Endodermal cell (in vitro differentiated cells): ENCODE measurements at regions not wholly inside any gene's neighbourhood (a gene's known extent, or its start where the extent isn't known, plus 50 kb on each side); places are given as distances from the start of the nearest gene placed in this dataset.
"Not testable (repeated sequence)": the region's sequence is repeated elsewhere in the genome, so short reads cannot be mapped to it uniquely, and the experiment has no call there.

Source experiments
- DNase-seq: peaks from one replicate; pipeline ENCODE4 v3.0.0-alpha.2; 2017
- H3K27ac ChIP-seq: 2 replicates; pipeline ENCODE4 v1.5.1; 2013; ENCODE audit warnings: mild to moderate bottlenecking, low read depth, low read length, moderate library complexity
- H3K27me3 ChIP-seq: 2 replicates; pipeline ENCODE4 v1.6.1; 2013; ENCODE audit warnings: mild to moderate bottlenecking, low read length, moderate library complexity; ENCODE audit not compliant: insufficient read depth, control insufficient read depth, poor library complexity, severe bottlenecking
- H3K36me3 ChIP-seq: 2 replicates; pipeline ENCODE4 v1.7.0; 2013; ENCODE audit warnings: mild to moderate bottlenecking, low read length, moderate library complexity; ENCODE audit not compliant: control insufficient read depth, insufficient read depth
- H3K4me1 ChIP-seq: one replicate; pipeline ENCODE4 v1.7.0; 2013; ENCODE audit warnings: low read length; ENCODE audit not compliant: control insufficient read depth, insufficient read depth
- H3K4me3 ChIP-seq: 2 replicates; pipeline ENCODE4 v1.5.1; 2013; ENCODE audit warnings: mild to moderate bottlenecking, low read length, moderate library complexity
- H3K9ac ChIP-seq: 2 replicates; pipeline ENCODE4 v1.6.1; 2013; ENCODE audit warnings: mild to moderate bottlenecking, low read length, moderate library complexity; ENCODE audit not compliant: poor library complexity, severe bottlenecking; ENCODE audit errors: extremely low read depth
- H3K9me3 ChIP-seq: 2 replicates; pipeline ENCODE4 v1.6.1; 2013; ENCODE audit warnings: mild to moderate bottlenecking, low read length, moderate library complexity; ENCODE audit not compliant: control insufficient read depth
- H3K27ac Mint-ChIP-seq: 2 replicates; pipeline ENCODE4 v1.8.0; 2020; ENCODE audit warnings: mixed read lengths
- H3K27me3 Mint-ChIP-seq: 2 replicates; pipeline ENCODE4 v1.8.0; 2021; ENCODE audit warnings: mild to moderate bottlenecking, mixed read lengths; ENCODE audit not compliant: insufficient read depth
- H3K36me3 Mint-ChIP-seq: 2 replicates; pipeline ENCODE4 v1.8.0; 2020; ENCODE audit warnings: low read depth, mixed read lengths
- H3K4me1 Mint-ChIP-seq: 2 replicates; pipeline ENCODE4 v1.8.0; 2020; ENCODE audit warnings: mixed read lengths
- H3K4me3 Mint-ChIP-seq: 2 replicates; pipeline ENCODE4 v1.8.0; 2020; ENCODE audit warnings: mild to moderate bottlenecking, moderate library complexity, mixed read lengths
- H3K9me3 Mint-ChIP-seq: 2 replicates; pipeline ENCODE4 v1.8.0; 2020; ENCODE audit warnings: mild to moderate bottlenecking, mixed read lengths
- CTCF ChIP-seq: fragments of 200-600 bp; sonication (generic); conservative IDR thresholded peaks from 2 replicates; pipeline ENCODE4 v1.5.0; 2021; ENCODE audit warnings: antibody characterized with exemption, mild to moderate bottlenecking
- WGBS, 2 experiments: methylation state at CpG; one replicate each; pipeline versions ENCODE4 v1.1.5 to v1.1.7; 2013; ENCODE audit warnings: missing lambda C conversion rate in 2 of 2, mixed read lengths in 1 of 2; ENCODE audit not compliant: insufficient coverage in 1 of 2, insufficient read length in 1 of 2; 5-methylcytosine and 5-hydroxymethylcytosine counted together

GRCh38 chr14:82667501-82667900, 1133.8 kb upstream of the SEL1L start:
- no peaks in the 10 kb centered on the region for H3K4me1 Mint-ChIP-seq

GRCh38 chr14:82676403-82676802, 1142.8 kb upstream of the SEL1L start:
- Histone ChIP-seq H3K4me1 (no peaks in the 10 kb centered on the region), H3K27me3 (no peaks in the 10 kb centered on the region), H3K9ac (no peak overlapping the region), H3K4me3 (no peak overlapping the region), H3K27ac (no peak overlapping the region), H3K36me3 (no peaks in the 10 kb centered on the region), H3K9me3 (no peaks in the 10 kb centered on the region)
- DNase-seq: no peak
- no peaks in the 10 kb centered on the region for H3K4me1 Mint-ChIP-seq
- H3K9me3 Mint-ChIP-seq: no peaks in the 10 kb centered on the region
- no peak overlapping the region for H3K27ac Mint-ChIP-seq
- H3K36me3 Mint-ChIP-seq: no peaks in the 10 kb centered on the region
- no peak overlapping the region for H3K4me3 Mint-ChIP-seq
- no peak for TF ChIP-seq CTCF
- H3K27me3 Mint-ChIP-seq: no peaks in the 10 kb centered on the region
- WGBS, 2 experiments: 97% methylated on average over 2 of the region's 2 CpGs; no CpG with 5 or more reads in 1 of the 2 experiments

More at GRCh38 chr14:82667501-82667900, 1133.8 kb upstream of the SEL1L start:
- Mint-ChIP-seq H3K36me3 (no peaks in the 10 kb centered on the region), H3K4me3 (no peak overlapping the region), H3K9me3 (no peaks in the 10 kb centered on the region), H3K27ac (no peak overlapping the region), H3K27me3 (no peaks in the 10 kb centered on the region)
- DNase-seq: no peak
- H3K4me1 ChIP-seq: no peaks in the 10 kb centered on the region
- H3K27me3 ChIP-seq: no peaks in the 10 kb centered on the region
- no peaks in the 10 kb centered on the region for H3K9me3 ChIP-seq
- 85 to 100% methylated on average over 2 to 4 of the region's 4 CpGs for WGBS, 2 experiments
- H3K27ac ChIP-seq: no peak overlapping the region
- H3K36me3 ChIP-seq: no peaks in the 10 kb centered on the region
- no peak for TF ChIP-seq CTCF
- H3K4me3 ChIP-seq: no peak overlapping the region
- H3K9ac ChIP-seq: no peak overlapping the region

- 95 to 100% methylated on average over 1 of the region's 1 CpG for WGBS, 2 experiments
- H3K4me1 Mint-ChIP-seq: no peaks in the 10 kb centered on the region
- H3K9me3 Mint-ChIP-seq: no peaks in the 10 kb centered on the region
- H3K4me3 ChIP-seq: no peak overlapping the region
- H3K4me1 ChIP-seq: no peaks in the 10 kb centered on the region
- no peaks in the 10 kb centered on the region for H3K36me3 Mint-ChIP-seq
- no peaks in the 10 kb centered on the region for H3K9me3 ChIP-seq
- H3K27ac ChIP-seq: no peak overlapping the region
- no peak for DNase-seq
- TF ChIP-seq CTCF: no peak
- no peak overlapping the region for H3K27ac Mint-ChIP-seq
- H3K27me3 ChIP-seq: no peaks in the 10 kb centered on the region
- no peak overlapping the region for H3K4me3 Mint-ChIP-seq
- H3K27me3 Mint-ChIP-seq: no peaks in the 10 kb centered on the region
- no peaks in the 10 kb centered on the region for H3K36me3 ChIP-seq
- H3K9ac ChIP-seq: no peak overlapping the region
Measured at GRCh38 chr14:82689948-82690347, 1156.3 kb upstream of the SEL1L start.

- not testable (repeated sequence) for H3K4me3 Mint-ChIP-seq, H3K27ac Mint-ChIP-seq, H3K9me3 Mint-ChIP-seq, H3K36me3 Mint-ChIP-seq, H3K27ac ChIP-seq, H3K9me3 ChIP-seq, DNase-seq, H3K4me1 ChIP-seq, H3K9ac ChIP-seq, H3K4me3 ChIP-seq, H3K36me3 ChIP-seq, H3K27me3 ChIP-seq, H3K27me3 Mint-ChIP-seq, H3K4me1 Mint-ChIP-seq
Measured at GRCh38 chr14:82691191-82691590, 1157.5 kb upstream of the SEL1L start.
